ENCODE measurements at regions not wholly inside any gene's neighbourhood (a gene's known extent, or its start where the extent isn't known, plus 50 kb on each side); places are given as distances from the start of the nearest gene placed in this dataset.

DNA sequence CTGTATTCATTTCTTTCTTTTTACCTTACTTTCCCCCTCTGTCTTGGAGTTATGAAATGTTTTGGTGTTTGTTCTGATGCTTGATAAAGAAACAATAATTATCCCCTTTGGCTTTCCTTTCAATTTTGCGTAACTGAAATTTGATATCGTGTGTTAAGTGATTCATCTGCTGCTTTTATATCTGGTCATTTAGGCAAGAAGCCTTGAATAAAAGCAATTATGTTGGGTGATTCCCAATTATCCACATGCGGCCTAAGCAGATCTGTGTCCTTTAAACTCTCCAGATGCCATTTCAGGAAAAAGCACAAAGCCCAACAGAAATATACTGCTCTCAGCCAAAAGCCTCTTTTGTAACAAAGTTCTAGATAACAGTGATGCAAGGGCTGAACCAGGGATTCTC lies 92.8 kb downstream of the TAF11L14 start:
- TF ChIP-seq EZH2 (IDR thresholded peaks at IDR 0.05; ENCODE audit: low read length) (no peak), CTCF (optimal IDR thresholded peaks at IDR 0.05 in 1 of 3, IDR thresholded peaks at IDR 0.05 in 1 of 3, conservative IDR thresholded peaks at IDR 0.05 in 1 of 3; ENCODE audit: extremely low read depth in 1 of 3, insufficient read depth in 2 of 3, low read length in 3 of 3) (no peak)
- DNase-seq (ENCODE audit: low read depth, low spot score) = no peak
- Histone ChIP-seq H3K4me2 (ENCODE audit: control insufficient read depth, extremely low read depth, insufficient read depth, low read depth, low read length) (no peak overlapping the region), H3K4me3 (ENCODE audit: control insufficient read depth in 2 of 3, extremely low read depth in 1 of 3, insufficient read depth in 2 of 3, low read depth in 1 of 3, low read length in 3 of 3) (no peak overlapping the region), H3K9me3 (ENCODE audit: control insufficient read depth, low read depth, low read length) (no peaks in the 10 kb centered on the region), H3K4me1 (ENCODE audit: control insufficient read depth, extremely low read depth, insufficient read depth, low read length) (no peaks in the 10 kb centered on the region), H3K36me3 (ENCODE audit: control insufficient read depth in 2 of 2, extremely low read depth in 1 of 2, insufficient read depth in 2 of 2, low read length in 2 of 2) (no peaks in the 10 kb centered on the region), H3K79me2 (ENCODE audit: control insufficient read depth, insufficient read depth, low read length) (no peaks in the 10 kb centered on the region), H4K20me1 (ENCODE audit: control insufficient read depth, extremely low read depth, insufficient read depth, low read length) (no peaks in the 10 kb centered on the region), H3K27me3 (ENCODE audit: control insufficient read depth, extremely low read depth, insufficient read depth, low read length) (no peaks in the 10 kb centered on the region), H3K9me1 (ENCODE audit: control insufficient read depth, extremely low read depth, insufficient read depth, low read length) (no peaks in the 10 kb centered on the region), H3K9ac (ENCODE audit: control insufficient read depth, extremely low read depth, insufficient read depth, low read length) (no peak overlapping the region), H2AFZ (ENCODE audit: control insufficient read depth, low read length) (no peak overlapping the region), H3K27ac (ENCODE audit: control insufficient read depth, insufficient read depth, low read length) (no peak overlapping the region)
- dilution Hi-C loops (cut with MboI; ENCODE audit: extremely low pct_ligation_motif_present, low sequenced_read_pairs) = no loop called here
- no peak for FAIRE-seq

DNA sequence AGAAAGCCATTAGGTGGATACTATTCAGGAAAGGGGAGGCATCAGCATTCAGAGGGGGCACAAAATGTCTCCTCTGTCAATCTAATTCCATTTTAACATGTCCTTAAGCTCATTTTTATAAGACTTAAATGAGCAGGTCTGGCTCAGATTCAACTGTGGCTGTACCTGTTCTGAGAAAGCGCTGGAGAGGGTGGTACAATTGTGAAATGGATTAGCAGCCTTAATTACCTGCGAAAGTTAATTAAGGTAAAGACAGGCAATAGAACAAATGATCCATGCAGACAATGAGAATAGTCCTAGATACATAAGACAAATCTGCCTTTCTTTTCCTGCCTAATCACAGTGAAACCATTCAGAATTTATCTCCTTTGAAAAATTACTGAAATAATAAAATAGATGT lies 96.2 kb downstream of the TAF11L14 start:
- no peaks in the 10 kb centered on the region for H3K4me1 ChIP-seq (ENCODE audit: control insufficient read depth, extremely low read depth, insufficient read depth, low read length)
- no peaks in the 10 kb centered on the region for H3K9me1 ChIP-seq (ENCODE audit: control insufficient read depth, extremely low read depth, insufficient read depth, low read length)
- no peak overlapping the region for H3K4me3 ChIP-seq (ENCODE audit: control insufficient read depth in 2 of 3, extremely low read depth in 1 of 3, insufficient read depth in 2 of 3, low read depth in 1 of 3, low read length in 3 of 3)
- no peaks in the 10 kb centered on the region for H3K79me2 ChIP-seq (ENCODE audit: control insufficient read depth, insufficient read depth, low read length)
- no peaks in the 10 kb centered on the region for H4K20me1 ChIP-seq (ENCODE audit: control insufficient read depth, extremely low read depth, insufficient read depth, low read length)
- no peaks in the 10 kb centered on the region for H3K27me3 ChIP-seq (ENCODE audit: control insufficient read depth, extremely low read depth, insufficient read depth, low read length)
- no peak overlapping the region for H2AFZ ChIP-seq (ENCODE audit: control insufficient read depth, low read length)
- H3K27ac ChIP-seq (ENCODE audit: control insufficient read depth, insufficient read depth, low read length) = no peak overlapping the region
- TF ChIP-seq CTCF (optimal IDR thresholded peaks at IDR 0.05 in 1 of 3, IDR thresholded peaks at IDR 0.05 in 1 of 3, conservative IDR thresholded peaks at IDR 0.05 in 1 of 3; ENCODE audit: extremely low read depth in 1 of 3, insufficient read depth in 2 of 3, low read length in 3 of 3) = no peak
- no peak for TF ChIP-seq EZH2 (IDR thresholded peaks at IDR 0.05; ENCODE audit: low read length)
- no peaks in the 10 kb centered on the region for H3K9me3 ChIP-seq (ENCODE audit: control insufficient read depth, low read depth, low read length)
- no peaks in the 10 kb centered on the region for H3K36me3 ChIP-seq (ENCODE audit: control insufficient read depth in 2 of 2, extremely low read depth in 1 of 2, insufficient read depth in 2 of 2, low read length in 2 of 2)
- DNase-seq (ENCODE audit: low read depth, low spot score) (no peak), FAIRE-seq (no peak)
- dilution Hi-C loops (cut with MboI; ENCODE audit: extremely low pct_ligation_motif_present, low sequenced_read_pairs) = no loop called here
- H3K4me2 ChIP-seq (ENCODE audit: control insufficient read depth, extremely low read depth, insufficient read depth, low read depth, low read length) = no peak overlapping the region
- no peak overlapping the region for H3K9ac ChIP-seq (ENCODE audit: control insufficient read depth, extremely low read depth, insufficient read depth, low read length)
